Endodermal cell (in vitro differentiated cells): ENCODE measurements at regions not wholly inside any gene's neighbourhood (a gene's known extent, or its start where the extent isn't known, plus 50 kb on each side); places are given as distances from the start of the nearest gene placed in this dataset.

Source experiments
- DNase-seq: peaks from one replicate; pipeline ENCODE4 v3.0.0-alpha.2; 2017
- H3K27ac ChIP-seq: 2 replicates; pipeline ENCODE4 v1.5.1; 2013; ENCODE audit warnings: mild to moderate bottlenecking, low read depth, low read length, moderate library complexity
- H3K27me3 ChIP-seq: 2 replicates; pipeline ENCODE4 v1.6.1; 2013; ENCODE audit warnings: mild to moderate bottlenecking, low read length, moderate library complexity; ENCODE audit not compliant: insufficient read depth, control insufficient read depth, poor library complexity, severe bottlenecking
- H3K36me3 ChIP-seq: 2 replicates; pipeline ENCODE4 v1.7.0; 2013; ENCODE audit warnings: mild to moderate bottlenecking, low read length, moderate library complexity; ENCODE audit not compliant: control insufficient read depth, insufficient read depth
- H3K4me1 ChIP-seq: one replicate; pipeline ENCODE4 v1.7.0; 2013; ENCODE audit warnings: low read length; ENCODE audit not compliant: control insufficient read depth, insufficient read depth
- H3K4me3 ChIP-seq: 2 replicates; pipeline ENCODE4 v1.5.1; 2013; ENCODE audit warnings: mild to moderate bottlenecking, low read length, moderate library complexity
- H3K9ac ChIP-seq: 2 replicates; pipeline ENCODE4 v1.6.1; 2013; ENCODE audit warnings: mild to moderate bottlenecking, low read length, moderate library complexity; ENCODE audit not compliant: poor library complexity, severe bottlenecking; ENCODE audit errors: extremely low read depth
- H3K9me3 ChIP-seq: 2 replicates; pipeline ENCODE4 v1.6.1; 2013; ENCODE audit warnings: mild to moderate bottlenecking, low read length, moderate library complexity; ENCODE audit not compliant: control insufficient read depth
- H3K27ac Mint-ChIP-seq: 2 replicates; pipeline ENCODE4 v1.8.0; 2020; ENCODE audit warnings: mixed read lengths
- H3K27me3 Mint-ChIP-seq: 2 replicates; pipeline ENCODE4 v1.8.0; 2021; ENCODE audit warnings: mild to moderate bottlenecking, mixed read lengths; ENCODE audit not compliant: insufficient read depth
- H3K36me3 Mint-ChIP-seq: 2 replicates; pipeline ENCODE4 v1.8.0; 2020; ENCODE audit warnings: low read depth, mixed read lengths
- H3K4me1 Mint-ChIP-seq: 2 replicates; pipeline ENCODE4 v1.8.0; 2020; ENCODE audit warnings: mixed read lengths
- H3K4me3 Mint-ChIP-seq: 2 replicates; pipeline ENCODE4 v1.8.0; 2020; ENCODE audit warnings: mild to moderate bottlenecking, moderate library complexity, mixed read lengths
- H3K9me3 Mint-ChIP-seq: 2 replicates; pipeline ENCODE4 v1.8.0; 2020; ENCODE audit warnings: mild to moderate bottlenecking, mixed read lengths
- WGBS, 2 experiments: methylation state at CpG; one replicate each; pipeline versions ENCODE4 v1.1.5 to v1.1.7; 2013; ENCODE audit warnings: missing lambda C conversion rate in 2 of 2, mixed read lengths in 1 of 2; ENCODE audit not compliant: insufficient coverage in 1 of 2, insufficient read length in 1 of 2; 5-methylcytosine and 5-hydroxymethylcytosine counted together
- TF ChIP-seq, protein P1 (sequence below): fragments of 200-600 bp; sonication (generic); conservative IDR thresholded peaks from 2 replicates; pipeline ENCODE4 v1.5.0; 2021; ENCODE audit warnings: antibody characterized with exemption, mild to moderate bottlenecking

DNA sequence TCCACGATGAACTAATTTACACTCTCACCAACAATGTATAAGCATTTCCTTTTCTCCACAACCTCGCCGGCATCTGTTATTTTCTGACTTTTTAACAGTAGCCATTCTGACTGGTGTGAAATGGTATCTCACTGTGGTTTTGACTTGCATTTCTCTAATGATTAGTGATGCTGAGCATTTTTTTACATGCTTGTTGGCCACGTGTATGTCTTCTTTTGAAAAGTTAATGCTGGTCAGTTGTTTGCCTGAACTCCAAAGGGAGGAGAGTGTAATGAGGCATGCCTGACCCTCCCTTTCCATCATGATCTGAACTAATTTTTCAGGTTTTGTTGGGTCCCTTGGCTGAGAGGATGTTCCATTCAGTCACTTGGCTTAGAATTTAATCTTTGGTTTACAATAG, 50.7 kb upstream of the SVIL start:
- H3K9me3 Mint-ChIP-seq: peaks cover 2% of the 10 kb centered on the region
- Histone ChIP-seq H3K4me1 (peaks cover 8% of the 10 kb centered on the region), H3K9ac (no peak overlapping the region), H3K36me3 (peaks cover 44% of the 10 kb centered on the region), H3K27me3 (no peaks in the 10 kb centered on the region), H3K9me3 (peaks cover 21% of the 10 kb centered on the region), H3K4me3 (no peak overlapping the region), H3K27ac (no peak overlapping the region)
- 76 to 95% methylated on average over 4 of the region's 4 CpGs for WGBS, 2 experiments
- H3K4me1 Mint-ChIP-seq: peaks cover 34% of the 10 kb centered on the region
- no peaks in the 10 kb centered on the region for H3K27me3 Mint-ChIP-seq
- peaks cover 35% of the 10 kb centered on the region for H3K36me3 Mint-ChIP-seq
- no peak overlapping the region for H3K27ac Mint-ChIP-seq
- TF ChIP-seq, protein P1, sequence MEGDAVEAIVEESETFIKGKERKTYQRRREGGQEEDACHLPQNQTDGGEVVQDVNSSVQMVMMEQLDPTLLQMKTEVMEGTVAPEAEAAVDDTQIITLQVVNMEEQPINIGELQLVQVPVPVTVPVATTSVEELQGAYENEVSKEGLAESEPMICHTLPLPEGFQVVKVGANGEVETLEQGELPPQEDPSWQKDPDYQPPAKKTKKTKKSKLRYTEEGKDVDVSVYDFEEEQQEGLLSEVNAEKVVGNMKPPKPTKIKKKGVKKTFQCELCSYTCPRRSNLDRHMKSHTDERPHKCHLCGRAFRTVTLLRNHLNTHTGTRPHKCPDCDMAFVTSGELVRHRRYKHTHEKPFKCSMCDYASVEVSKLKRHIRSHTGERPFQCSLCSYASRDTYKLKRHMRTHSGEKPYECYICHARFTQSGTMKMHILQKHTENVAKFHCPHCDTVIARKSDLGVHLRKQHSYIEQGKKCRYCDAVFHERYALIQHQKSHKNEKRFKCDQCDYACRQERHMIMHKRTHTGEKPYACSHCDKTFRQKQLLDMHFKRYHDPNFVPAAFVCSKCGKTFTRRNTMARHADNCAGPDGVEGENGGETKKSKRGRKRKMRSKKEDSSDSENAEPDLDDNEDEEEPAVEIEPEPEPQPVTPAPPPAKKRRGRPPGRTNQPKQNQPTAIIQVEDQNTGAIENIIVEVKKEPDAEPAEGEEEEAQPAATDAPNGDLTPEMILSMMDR: no peak
- H3K4me3 Mint-ChIP-seq: no peak overlapping the region
- DNase-seq: no peak
